ENCODE measurements at regions not wholly inside any gene's neighbourhood (a gene's known extent, or its start where the extent isn't known, plus 50 kb on each side); places are given as distances from the start of the nearest gene placed in this dataset.

DNA sequence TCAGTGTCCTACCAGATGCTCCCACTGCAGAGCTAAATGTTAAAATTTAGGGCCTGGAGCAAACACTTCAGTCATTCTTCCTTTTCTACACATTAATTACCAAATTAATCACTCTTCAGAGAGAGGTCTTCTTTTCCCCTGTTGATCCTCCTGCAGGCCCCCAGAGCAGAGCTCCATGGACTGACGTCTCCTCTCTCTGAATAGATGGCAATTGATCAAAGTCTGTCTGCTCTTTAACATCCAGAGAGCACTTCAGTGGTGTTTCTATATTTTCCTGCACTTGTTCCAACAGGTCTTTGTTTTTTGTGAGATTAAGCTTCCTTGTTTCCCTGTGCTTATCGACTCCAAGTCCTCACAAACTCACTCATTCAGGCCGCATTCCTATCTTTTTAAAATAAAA lies 239.3 kb downstream of the SIPA1L2 start:
- Histone ChIP-seq H3T11ph (ENCODE audit: low read length) (no peak overlapping the region), H3K18ac (ENCODE audit: insufficient read length, low read depth, low read length) (no peak overlapping the region), H3K23me2 (ENCODE audit: insufficient read length, low read depth, low read length, poor library complexity, severe bottlenecking) (no peaks in the 10 kb centered on the region), H3K4me2 (ENCODE audit: insufficient read depth, insufficient read length, low read length) (no peak overlapping the region), H3K4me1 (ENCODE audit: insufficient read depth, low read length) (peaks cover 5% of the 10 kb centered on the region; the same call in 1 of the 2 replicates), H3K14ac (ENCODE audit: insufficient read depth, low read length) (no peak overlapping the region), H3K79me2 (ENCODE audit: insufficient read depth, low read length) (no peaks in the 10 kb centered on the region), H3K27ac (ENCODE audit: insufficient read length, low read depth, low read length) (no peak overlapping the region), H4K8ac (replicated peaks; ENCODE audit: insufficient read length, low read depth, low read length) (no peak overlapping the region), H3K23ac (ENCODE audit: insufficient read length, low read depth, low read length) (no peak overlapping the region), H2AK5ac (ENCODE audit: insufficient read length, low read length) (no peak overlapping the region), H3K27me3 (ENCODE audit: insufficient read depth, low read length) (no peaks in the 10 kb centered on the region), H4K91ac (ENCODE audit: insufficient read length, low read depth, low read length) (no peak overlapping the region), H2BK5ac (ENCODE audit: insufficient read length, low read length) (no peak overlapping the region), H2AFZ (ENCODE audit: low read length) (no peak overlapping the region), H3K9ac (ENCODE audit: extremely low read depth, insufficient read length, low read length) (no peak overlapping the region), H3K9me3 (ENCODE audit: control insufficient read depth, low read depth, low read length) (no peaks in the 10 kb centered on the region), H2BK12ac (ENCODE audit: insufficient read length, low read depth, low read length) (no peak overlapping the region), H4K5ac (ENCODE audit: insufficient read length, low read depth, low read length) (no peak overlapping the region), H4K20me1 (ENCODE audit: control insufficient read depth, insufficient read depth, insufficient read length) (no peaks in the 10 kb centered on the region), H2BK20ac (ENCODE audit: low read depth, low read length, poor library complexity, severe bottlenecking) (no peak overlapping the region), H3K56ac (ENCODE audit: insufficient read length, low read depth, low read length) (no peak overlapping the region), H2BK15ac (ENCODE audit: low read depth, low read length) (no peak overlapping the region), H2BK120ac (ENCODE audit: low read depth, low read length, poor library complexity, severe bottlenecking) (no peak overlapping the region), H3K4ac (ENCODE audit: low read depth, low read length) (no peak overlapping the region), H3K79me1 (ENCODE audit: insufficient read depth, low read depth, low read length, poor library complexity, severe bottlenecking) (no peaks in the 10 kb centered on the region)
- peaks cover 16 to 19% of the 10 kb centered on the region in 2 experiments for H3K4me1 Mint-ChIP-seq
- WGBS (ENCODE audit: extremely low coverage, insufficient read length, low lambda C conversion rate): no CpG with 5 or more reads among the region's 3 CpGs
- H3K27ac Mint-ChIP-seq: no peak overlapping the region
- H3K27me3 Mint-ChIP-seq (ENCODE audit: low read depth): peaks cover 23% of the 10 kb centered on the region
- no peaks in the 10 kb centered on the region for H3K36me3 Mint-ChIP-seq (ENCODE audit: insufficient read depth in 1 of 3, low read depth in 3 of 3)
- H3K4me3 Mint-ChIP-seq: no peak overlapping the region
- H3K9me3 Mint-ChIP-seq: no peaks in the 10 kb centered on the region
- DNase-seq: no peak
- TF ChIP-seq, protein P1, sequence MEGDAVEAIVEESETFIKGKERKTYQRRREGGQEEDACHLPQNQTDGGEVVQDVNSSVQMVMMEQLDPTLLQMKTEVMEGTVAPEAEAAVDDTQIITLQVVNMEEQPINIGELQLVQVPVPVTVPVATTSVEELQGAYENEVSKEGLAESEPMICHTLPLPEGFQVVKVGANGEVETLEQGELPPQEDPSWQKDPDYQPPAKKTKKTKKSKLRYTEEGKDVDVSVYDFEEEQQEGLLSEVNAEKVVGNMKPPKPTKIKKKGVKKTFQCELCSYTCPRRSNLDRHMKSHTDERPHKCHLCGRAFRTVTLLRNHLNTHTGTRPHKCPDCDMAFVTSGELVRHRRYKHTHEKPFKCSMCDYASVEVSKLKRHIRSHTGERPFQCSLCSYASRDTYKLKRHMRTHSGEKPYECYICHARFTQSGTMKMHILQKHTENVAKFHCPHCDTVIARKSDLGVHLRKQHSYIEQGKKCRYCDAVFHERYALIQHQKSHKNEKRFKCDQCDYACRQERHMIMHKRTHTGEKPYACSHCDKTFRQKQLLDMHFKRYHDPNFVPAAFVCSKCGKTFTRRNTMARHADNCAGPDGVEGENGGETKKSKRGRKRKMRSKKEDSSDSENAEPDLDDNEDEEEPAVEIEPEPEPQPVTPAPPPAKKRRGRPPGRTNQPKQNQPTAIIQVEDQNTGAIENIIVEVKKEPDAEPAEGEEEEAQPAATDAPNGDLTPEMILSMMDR (conservative IDR thresholded peaks at IDR 0.05): no peak
